ENCODE measurements at regions not wholly inside any gene's neighbourhood (a gene's known extent, or its start where the extent isn't known, plus 50 kb on each side); places are given as distances from the start of the nearest gene placed in this dataset.

DNA sequence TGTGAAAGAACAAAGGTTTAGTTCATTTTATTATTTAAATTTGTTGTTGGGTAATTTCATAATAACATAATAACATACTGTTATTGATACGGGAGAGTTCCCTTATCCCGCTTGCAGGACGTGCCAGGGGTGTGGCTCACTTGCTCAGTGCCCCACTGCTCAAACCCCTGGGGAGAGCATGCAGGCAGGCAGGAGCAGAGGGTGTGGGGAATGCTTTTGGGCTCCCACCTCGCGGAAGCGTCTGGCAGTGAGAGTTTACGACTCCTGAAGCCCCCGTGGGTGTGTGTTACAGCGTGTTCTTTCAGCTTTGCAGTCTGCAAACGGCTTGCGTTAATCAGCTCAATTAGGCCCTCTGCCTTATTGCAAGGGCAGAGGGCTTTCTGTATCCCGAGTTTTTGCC is 675.9 kb downstream of the SEMA5A start (continued):
- TF ChIP-seq BCLAF1 (IDR thresholded peaks at IDR 0.05) (no peak), HSF1 (IDR thresholded peaks at IDR 0.05; ENCODE audit: low read depth, low read length) (no peak), SUZ12 (IDR thresholded peaks at IDR 0.05; ENCODE audit: unreplicated experiment) (no peak), BACH1 (IDR thresholded peaks at IDR 0.05; ENCODE audit: borderline replicate concordance) (no peak), ZNF24 (IDR thresholded peaks at IDR 0.05) (no peak), PBX3 (IDR thresholded peaks at IDR 0.05; ENCODE audit: insufficient replicate concordance, low read depth, low read length) (no peak)
- TF ChIP-seq, protein P1, sequence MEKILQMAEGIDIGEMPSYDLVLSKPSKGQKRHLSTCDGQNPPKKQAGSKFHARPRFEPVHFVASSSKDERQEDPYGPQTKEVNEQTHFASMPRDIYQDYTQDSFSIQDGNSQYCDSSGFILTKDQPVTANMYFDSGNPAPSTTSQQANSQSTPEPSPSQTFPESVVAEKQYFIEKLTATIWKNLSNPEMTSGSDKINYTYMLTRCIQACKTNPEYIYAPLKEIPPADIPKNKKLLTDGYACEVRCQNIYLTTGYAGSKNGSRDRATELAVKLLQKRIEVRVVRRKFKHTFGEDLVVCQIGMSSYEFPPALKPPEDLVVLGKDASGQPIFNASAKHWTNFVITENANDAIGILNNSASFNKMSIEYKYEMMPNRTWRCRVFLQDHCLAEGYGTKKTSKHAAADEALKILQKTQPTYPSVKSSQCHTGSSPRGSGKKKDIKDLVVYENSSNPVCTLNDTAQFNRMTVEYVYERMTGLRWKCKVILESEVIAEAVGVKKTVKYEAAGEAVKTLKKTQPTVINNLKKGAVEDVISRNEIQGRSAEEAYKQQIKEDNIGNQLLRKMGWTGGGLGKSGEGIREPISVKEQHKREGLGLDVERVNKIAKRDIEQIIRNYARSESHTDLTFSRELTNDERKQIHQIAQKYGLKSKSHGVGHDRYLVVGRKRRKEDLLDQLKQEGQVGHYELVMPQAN (conservative IDR thresholded peaks at IDR 0.05): no peak

Data from GM12878 (cell line).